Cardiac fibroblast (primary cell): ENCODE measurements at regions not wholly inside any gene's neighbourhood (a gene's known extent, or its start where the extent isn't known, plus 50 kb on each side); places are given as distances from the start of the nearest gene placed in this dataset.

ENCODE experiments used
- DNase-seq, 2 donors: peaks; one replicate each; pipeline versions ENCODE4 v3.0.0 to v3.0.0-alpha.2; 2010; ENCODE audit warnings: low read depth in 2 of 2
- H3K4me3 ChIP-seq, 2 donors: replicated peaks in 1 of 2; 1 replicate in 1 of 2; 2 replicates in 1 of 2; pipeline ENCODE4 v1.5.1; 2011; ENCODE audit warnings: low read depth in 2 of 2, low read length in 2 of 2, mild to moderate bottlenecking in 2 of 2, moderate library complexity in 1 of 2
- CTCF ChIP-seq: IDR thresholded peaks from one replicate; pipeline ENCODE4 v1.5.1; 2011; ENCODE audit warnings: low read depth, mild to moderate bottlenecking, low read length, inconsistent platforms

- DNase-seq = no peak
- H3K4me3 ChIP-seq = no peak overlapping the region
- no peak for TF ChIP-seq CTCF
Measured at GRCh38 chr5:125595845-125596244, 827.4 kb upstream of the GRAMD2B start.

- DNase-seq = peak; percentile 36 to 85
- no peak overlapping the region for H3K4me3 ChIP-seq
- no peak for TF ChIP-seq CTCF
Measured at GRCh38 chr5:125597338-125597737, 825.9 kb upstream of the GRAMD2B start.

GRCh38 chr5:125600559-125600958 is 822.6 kb upstream of the GRAMD2B start:
- no peak for TF ChIP-seq CTCF
- no peak overlapping the region for H3K4me3 ChIP-seq
- no peak for DNase-seq

- no peak overlapping the region for H3K4me3 ChIP-seq
- DNase-seq = no peak
- TF ChIP-seq CTCF = no peak
Measured at GRCh38 chr5:125602184-125602583, 821.0 kb upstream of the GRAMD2B start.

GRCh38 chr5:125603321-125603720 is 819.9 kb upstream of the GRAMD2B start:
- no peak for DNase-seq
- H3K4me3 ChIP-seq = no peak overlapping the region
- TF ChIP-seq CTCF = no peak

GRCh38 chr5:125604104-125604503 is 819.1 kb upstream of the GRAMD2B start:
- DNase-seq = peak in 1 of 2 donors; percentile 30
- no peak for TF ChIP-seq CTCF
- no peak overlapping the region for H3K4me3 ChIP-seq

- DNase-seq = peak; percentile 66 to 72
- no peak for TF ChIP-seq CTCF
- H3K4me3 ChIP-seq = no peak overlapping the region
Measured at GRCh38 chr5:125607018-125607417, 816.2 kb upstream of the GRAMD2B start.
